Stimulated activated CD8-positive, alpha-beta memory T cell treated with anti-CD3 and anti-CD28 coated beads, Interleukin-2, amount 100 ng/mL, for 48 hours (primary cell): ENCODE measurements at regions not wholly inside any gene's neighbourhood (a gene's known extent, or its start where the extent isn't known, plus 50 kb on each side); places are given as distances from the start of the nearest gene placed in this dataset.
"Not testable (repeated sequence)": the region's sequence is repeated elsewhere in the genome, so short reads cannot be mapped to it uniquely, and the experiment has no call there.

ENCODE experiments used
- DNase-seq, 2 donors: peaks; one replicate each; pipeline ENCODE4 v3.0.0-alpha.2; 2020; ENCODE audit warnings: low read depth in 2 of 2

DNA sequence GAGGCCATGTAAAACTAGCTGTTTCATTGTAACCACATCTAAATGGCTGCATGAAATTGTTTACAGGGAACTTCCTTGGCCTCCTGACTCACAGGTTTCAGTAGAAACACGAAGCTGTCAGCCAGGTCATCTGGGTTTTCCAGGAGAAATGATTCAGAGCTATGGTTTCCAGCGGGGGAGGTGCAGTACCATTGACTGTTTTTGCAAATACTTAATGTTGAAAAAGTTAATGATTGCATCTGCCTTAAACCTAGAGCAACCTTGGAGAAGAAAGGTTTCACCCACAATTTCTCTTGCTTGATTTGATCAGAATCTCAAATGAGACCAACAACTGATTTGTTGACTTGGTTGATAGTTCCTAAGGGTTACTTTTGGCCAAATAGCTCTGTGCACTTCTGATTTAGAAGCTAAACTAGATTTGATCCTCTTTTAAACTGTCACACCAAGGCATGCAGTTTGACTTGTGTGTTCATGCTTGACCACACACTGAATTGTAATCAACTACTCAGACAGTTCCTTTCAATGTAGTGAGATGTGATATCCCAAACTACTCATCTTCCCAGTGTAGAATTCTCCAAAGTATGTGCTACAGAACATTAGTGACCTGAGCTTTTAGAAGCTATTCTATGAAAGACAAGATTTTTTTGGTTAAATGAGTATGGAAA lies 193.5 kb upstream of the CHST9 start:
- DNase-seq, result no peak

DNA sequence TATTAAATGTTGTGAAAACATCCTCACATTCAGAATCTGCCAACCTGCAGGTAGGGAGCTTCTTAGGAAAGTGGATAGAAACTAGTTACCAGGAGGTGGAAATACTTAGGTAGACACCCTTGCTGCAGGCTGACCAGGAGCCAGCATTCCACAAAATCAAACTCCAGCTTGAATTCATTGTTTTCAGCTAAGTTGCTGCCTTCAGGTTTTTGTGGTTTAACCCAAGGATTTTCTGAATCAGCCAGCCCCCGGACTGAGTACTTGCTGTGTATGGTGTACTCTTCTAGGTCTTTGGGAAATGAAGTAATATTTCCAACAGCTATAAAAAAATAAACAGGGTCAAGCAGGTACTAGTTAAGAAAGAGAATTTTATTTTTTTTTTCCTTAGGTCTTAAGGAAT lies 192.1 kb upstream of the CHST9 start:
- no peak for DNase-seq

DNA sequence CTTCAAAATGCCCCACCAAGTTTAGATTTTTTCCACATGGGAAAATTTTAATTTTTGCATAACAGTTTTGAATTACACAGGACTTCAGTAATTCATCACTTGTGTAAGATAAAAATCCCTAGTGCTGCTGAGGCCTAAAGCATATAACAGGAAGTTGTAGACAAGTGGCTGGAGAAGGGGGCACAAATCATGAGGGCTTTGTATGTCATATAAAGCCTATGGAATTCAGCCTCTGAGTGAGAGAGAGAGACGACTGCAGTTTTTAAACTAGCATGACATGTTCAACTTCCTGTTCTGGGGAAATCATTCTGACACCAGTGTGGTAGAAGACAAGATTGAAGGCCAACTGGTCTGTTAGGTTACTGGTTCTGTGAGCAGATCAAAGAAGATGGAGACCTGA lies 187.3 kb upstream of the CHST9 start:
- no peak for DNase-seq

DNA sequence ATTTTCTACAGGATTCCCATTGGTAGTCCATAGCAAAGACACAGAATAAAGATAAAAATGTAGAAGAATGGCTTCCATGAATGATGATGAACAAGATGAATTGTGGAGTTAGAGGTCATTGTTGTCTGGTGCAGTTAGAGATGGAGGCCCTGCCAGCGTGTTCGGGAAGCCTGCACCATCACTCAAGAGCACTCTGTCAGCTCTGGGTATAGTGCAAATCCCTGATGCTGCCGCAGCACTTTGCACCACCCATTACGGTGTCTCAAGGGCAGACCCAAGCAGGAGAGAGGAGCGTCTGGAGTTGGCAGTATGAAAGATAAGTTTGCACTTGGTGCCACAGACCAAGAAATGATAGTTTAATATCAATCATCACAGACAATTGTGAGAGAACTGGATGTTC lies 181.6 kb upstream of the CHST9 start:
- DNase-seq, result no peak

DNA sequence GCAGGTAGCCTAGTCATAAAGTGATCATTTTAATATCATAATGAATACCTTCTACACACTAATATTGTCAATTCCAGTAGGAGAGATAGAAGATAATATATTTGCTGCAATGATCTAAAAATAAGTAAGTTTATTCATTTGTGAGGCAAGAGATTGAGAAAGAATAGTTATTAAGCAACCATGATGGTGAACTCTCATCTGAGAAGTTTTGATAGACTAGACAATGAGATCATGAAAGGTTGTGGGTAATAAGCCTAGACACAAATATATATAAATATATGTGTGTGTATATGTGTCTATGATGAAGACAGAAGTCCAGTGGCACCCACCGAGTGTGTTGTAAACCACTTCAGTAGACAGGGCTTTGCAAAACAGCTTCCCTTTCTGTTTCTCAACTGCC lies 181.0 kb upstream of the CHST9 start:
- no peak for DNase-seq

DNA sequence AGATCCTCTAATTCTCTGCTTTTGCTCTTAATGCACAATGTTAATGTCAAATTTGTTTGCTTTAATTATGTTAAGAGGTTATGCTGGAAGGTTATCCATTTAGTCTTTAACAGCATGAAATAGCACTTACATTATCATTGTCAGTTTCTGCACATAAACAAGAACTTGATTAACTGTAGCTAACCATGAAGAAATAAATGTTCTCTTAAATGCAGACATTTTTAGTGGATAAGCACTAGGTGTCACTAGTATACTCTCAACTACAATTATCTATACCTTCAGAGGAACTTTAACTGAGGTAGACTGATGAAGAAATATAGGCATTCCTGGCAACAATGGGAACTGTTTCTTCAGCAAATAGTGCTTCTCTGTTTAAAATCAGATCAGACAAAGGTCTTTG lies 178.8 kb upstream of the CHST9 start:
- no peak for DNase-seq

DNA sequence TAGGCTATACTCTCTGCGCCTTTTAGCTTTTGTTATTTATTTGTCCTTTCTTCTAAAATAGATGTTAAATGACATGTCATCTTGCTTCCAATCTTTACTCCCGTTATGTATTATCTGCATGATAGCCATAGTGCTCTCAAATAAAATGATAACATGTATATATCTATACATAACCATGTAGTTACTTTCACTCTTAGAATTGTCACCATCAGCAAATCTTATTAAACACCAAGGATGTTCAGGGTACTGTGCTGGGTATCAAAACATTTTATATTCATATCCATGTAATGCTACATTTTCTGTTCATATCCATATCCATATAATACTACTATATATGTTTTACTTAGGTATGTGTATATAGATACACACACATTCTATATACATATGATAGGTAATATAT lies 176.4 kb upstream of the CHST9 start:
- DNase-seq, result no peak

DNA sequence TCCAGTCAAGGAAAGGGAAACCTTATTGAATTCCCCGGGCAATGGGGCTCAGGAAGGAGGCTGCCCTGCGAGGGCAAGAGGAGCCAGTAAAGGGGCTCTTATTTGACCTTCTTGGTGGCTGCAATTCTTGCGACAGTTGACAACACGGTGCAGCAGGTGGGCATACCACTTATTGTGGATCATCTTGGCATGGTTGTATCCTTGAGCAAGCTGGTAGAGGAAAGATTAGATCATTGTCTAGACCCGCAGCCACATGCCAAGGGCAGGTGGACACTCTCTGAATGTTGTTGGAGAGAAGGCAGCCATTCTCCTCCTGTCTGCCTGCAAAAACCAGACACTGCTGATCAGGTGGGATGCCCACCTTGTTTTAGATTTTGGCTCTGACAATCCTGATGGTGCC lies 170.2 kb upstream of the CHST9 start:
- DNase-seq, result no peak

DNA sequence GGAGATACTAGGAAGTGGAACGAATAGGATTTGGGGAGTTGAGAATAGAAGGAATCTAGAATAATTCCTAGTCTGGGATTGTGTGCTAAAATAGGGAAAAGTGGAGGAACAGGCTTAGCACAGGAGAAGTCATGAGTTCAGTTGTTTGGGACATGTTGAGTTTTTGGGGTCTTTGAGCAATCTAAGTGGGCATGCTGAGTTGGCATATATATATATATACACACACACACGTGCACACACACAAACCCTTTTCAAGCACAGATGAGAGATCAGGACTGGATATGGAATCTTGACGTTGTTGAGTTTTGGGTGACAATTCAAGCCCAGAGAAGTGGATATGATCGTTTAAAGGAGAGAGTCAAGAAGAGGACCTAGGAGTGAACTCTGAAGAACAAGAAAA lies 168.2 kb upstream of the CHST9 start:
- DNase-seq, result no peak

DNA sequence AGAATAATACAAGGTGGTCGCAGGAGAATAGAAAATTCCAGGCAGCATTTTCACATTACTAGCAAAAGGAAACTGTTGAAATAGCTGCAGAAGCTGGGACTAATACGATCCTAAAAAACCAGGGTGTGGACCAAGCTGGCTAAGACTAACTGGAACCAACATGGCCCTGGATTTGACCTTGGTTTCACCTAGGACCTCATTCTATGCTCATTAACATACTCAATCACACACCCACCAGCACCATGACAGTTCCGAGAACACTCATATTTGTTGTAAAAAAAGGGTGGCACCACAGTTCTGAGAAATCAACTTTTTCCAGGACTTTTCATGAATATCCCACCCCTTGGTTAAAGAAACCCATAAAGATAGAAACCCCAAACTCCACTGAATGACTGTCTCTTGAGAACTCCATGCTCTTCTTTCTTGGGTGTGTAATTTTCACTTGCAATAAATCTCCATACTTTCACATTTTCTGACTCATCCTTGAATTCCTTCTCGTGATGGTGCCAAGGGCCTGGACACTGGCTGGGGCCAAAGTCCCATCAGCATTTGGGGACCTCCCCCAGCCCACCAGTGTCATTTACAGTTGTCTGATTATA lies 164.3 kb upstream of the CHST9 start:
- no peak for DNase-seq

DNA sequence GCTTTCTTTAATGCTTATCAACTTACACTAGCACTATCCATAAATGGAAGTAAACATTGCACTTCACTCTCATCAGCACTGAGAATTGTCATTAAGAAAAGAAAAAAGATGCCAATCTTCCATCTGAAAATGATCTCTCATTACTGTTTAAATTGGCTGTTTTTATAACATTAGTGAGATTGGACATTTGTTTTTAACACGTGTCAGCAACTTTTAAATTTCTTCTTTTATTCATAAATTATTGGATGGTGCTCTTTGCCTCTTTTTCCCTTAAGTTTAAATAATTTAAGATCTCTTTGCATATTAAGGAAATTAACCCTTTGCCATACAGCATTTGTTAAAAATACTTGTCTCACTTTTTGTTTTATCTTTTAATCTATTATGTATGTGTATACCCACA lies 146.5 kb upstream of the CHST9 start:
- DNase-seq, result no peak

DNA sequence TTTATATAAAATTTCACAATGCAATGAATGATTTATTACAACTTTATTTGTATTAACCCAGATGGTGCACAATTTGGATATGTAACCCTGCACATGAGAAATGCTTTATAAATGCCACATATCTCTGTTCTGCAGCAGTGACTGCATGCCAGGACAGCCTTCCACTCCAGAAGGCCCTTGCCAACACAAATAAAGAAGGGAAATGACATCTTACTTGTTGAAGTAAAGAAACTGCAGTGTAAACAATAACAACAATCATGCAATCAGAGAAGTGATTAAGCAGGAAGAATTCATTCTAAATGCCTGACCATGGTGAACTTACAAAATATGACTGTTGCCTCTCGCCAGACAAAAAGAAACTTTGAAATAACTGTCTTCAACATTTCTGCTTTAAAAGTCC lies 129.9 kb upstream of the CHST9 start:
- DNase-seq, result no peak

DNA sequence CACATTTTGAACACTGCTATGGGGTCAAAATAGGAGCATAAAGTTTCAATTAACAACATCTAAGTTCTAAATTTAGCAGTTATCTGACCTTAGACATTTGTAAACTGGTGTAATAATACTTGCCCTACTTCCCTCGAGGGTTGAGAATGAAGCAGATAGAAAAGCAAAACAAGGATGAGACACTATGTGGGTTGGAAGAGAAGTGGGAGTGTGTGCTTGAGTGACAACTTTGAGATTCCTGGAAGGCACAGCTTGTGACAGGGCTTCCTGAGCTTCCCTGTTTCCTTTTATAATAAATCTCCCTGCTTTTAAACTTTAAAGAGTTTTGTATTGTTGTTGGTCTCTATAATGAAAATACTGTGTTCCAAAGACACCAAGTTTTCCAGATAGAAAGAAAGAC lies 128.6 kb upstream of the CHST9 start:
- DNase-seq, result no peak

DNA sequence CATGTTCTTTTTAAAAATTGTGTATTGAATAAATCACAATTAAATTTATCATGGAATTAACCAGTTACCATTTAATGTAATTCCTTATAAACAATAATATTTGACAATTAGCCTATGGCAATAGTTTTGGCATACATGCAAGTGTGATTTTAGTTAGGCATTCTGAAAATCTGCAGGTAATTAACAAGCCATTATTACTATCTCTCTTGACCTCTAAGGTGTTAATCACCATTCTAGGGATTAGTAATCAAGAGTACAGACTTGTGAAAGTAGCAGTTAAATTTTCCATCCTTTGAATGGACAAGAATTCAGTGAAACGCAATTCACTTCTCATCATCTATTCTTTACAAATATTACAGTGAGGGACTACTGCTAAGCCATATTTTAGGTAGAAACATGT lies 127.7 kb upstream of the CHST9 start:
- no peak for DNase-seq

DNA sequence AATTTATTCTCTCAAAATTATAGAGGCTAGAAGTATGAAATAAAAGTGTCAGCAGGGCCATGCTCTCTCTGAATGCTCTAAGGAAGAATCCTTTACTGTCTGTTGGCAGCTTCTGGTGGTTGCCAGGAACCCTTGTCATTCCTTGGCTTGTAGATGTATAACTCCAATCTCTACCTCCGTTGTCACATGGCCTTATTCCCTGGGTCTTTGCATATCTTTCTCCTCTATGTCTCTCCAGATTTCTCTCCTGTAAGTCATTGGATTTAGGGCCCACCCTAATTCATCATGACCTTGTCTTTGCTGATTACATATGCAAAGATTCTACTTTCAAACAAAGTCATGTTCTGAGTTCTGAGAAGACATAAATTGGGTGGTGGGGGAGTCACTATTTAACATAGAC lies 127.0 kb upstream of the CHST9 start:
- no peak for DNase-seq

DNA sequence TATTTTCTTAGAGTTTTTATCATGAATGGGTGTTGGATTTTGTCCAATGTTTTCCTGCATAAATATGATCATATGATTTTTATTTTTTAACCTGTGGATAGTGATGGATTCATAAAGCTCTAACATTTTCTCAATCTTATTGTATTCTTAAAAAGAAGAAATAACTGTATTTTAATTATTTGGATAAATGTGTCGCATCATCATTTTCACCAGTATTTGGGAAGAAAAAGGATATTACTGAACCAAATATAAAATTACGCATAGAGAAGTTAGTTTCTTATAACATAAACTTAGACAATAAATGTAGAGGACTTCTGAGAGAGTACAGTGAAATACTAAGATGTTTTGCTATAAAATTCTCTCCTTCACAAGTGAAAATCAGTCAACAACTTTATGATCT lies 126.0 kb upstream of the CHST9 start:
- DNase-seq, result no peak

DNA sequence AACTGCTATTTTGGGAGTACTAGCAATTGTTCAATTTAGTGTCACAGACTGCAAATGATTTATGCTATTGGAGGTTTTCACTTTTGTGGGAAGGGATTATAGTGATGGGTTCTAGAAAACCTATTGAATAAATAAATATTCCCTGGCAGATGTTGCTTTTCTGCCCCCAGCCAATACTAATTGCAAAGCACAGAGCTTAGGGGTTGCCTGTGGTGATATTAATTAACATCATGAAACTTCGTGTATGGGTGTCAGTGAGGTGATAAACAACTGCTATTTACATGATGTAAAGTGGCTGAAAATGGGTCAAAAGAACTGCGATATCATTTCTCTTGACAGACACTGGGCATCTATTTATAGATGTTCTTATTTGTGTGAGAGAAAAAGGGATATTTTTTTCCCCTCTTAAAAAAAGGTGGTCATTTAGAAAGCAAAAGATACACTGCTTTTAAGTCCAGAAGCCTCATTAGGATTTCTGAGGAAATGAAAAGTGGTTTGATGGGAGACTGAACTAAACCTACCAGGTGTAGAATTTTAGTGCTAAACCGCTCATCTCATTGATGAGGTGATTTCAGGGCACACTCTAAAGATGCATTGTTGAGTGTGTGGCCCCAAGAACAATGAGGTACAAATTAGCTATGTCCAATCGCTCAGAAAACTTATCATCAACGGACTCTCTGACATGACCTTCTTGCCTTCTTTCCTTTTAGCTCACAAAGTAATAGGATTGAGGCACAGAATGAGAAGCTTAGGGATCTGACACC lies 116.7 kb upstream of the CHST9 start:
- no peak for DNase-seq

DNA sequence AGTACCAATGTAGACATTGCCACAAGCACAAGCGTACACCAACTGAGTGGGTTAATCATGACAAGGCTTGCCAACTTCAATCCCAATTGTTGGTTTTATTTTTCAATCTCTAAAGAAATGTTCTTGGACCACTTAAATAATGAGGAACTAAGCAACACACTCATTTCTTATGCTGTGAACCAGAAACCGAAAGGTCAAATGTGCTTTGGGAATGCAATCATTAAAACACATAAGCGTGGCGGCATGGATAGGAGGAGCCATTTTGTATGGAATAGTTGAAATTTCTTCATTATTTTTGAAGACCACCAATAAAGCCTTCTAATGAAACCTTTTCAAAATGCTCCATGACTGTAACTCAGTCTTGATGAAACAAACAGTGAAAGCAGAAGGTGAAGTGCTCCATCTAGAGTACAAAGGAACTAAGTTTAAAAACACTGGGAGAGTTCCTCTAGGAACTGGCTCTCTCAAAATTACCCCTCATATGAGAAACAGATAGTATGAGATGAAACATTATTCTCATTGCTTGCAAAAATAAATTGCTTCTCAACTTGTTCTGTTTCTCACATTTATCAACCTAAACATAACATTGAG lies 113.2 kb upstream of the CHST9 start:
- no peak for DNase-seq

DNA sequence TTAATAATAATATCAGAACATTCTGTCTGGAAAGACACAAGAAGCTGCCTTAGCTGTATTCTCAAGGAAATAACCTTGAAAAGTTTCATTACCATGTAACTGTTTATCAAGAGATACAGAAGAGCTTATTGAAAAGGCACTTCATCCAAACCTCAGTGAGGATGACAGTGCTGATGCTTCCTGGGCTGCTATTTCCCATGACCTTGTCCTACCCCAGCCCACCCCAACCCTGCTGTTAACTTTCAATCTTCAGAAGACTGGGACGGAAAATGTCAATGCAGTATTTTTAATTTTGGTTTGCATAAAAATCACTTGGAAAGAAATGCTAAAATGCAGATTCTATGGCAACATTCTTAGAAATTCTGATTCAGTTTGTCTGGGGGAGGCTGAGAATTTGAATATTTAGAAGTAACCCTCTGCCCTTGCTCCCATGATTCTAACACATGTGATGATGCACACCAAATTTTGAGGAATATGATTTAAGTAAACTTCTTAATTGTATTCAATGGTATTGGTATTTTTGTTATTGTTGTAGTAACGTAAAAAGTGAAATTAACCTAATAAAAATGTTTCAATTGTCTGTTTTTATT lies 101.0 kb upstream of the CHST9 start:
- not testable (repeated sequence) for DNase-seq

DNA sequence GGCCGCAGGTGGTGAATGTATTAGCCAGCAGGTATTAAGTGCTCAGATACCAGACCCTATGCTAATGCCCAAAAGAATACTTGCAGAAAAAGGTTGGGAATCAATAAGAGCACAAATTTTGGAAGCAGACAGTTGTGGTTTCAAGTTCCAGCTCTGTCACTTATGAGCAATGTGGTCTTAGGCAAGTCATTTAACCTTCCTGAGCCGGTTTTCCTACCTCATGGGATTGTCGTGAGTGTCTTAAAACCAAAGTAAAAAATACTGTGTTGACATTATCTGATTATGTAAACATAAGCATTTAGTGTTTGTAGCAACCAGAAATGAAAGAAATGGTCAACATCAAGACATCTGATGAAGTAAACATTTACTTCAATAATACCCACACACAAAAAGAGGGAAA lies 93.0 kb upstream of the CHST9 start:
- no peak for DNase-seq

DNA sequence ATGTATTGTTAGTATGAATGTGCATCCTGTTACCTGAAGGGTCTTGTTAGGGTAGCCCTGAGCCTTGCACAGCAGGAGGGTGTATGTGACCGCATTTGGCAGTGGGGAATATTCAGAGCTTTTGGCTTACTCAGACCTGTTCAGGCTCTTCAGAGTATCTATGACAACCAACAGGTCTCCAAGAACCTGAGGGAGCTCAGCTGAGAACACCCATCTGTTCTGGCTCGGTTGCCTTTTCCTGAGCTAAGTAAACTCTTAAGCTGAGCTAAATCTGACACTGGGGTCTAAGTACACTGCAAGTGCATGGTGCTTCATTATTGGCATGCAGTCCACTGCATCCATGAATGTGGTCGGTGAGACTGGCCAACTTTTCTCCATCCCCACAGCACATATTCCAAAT lies 92.4 kb upstream of the CHST9 start:
- DNase-seq, result no peak

DNA sequence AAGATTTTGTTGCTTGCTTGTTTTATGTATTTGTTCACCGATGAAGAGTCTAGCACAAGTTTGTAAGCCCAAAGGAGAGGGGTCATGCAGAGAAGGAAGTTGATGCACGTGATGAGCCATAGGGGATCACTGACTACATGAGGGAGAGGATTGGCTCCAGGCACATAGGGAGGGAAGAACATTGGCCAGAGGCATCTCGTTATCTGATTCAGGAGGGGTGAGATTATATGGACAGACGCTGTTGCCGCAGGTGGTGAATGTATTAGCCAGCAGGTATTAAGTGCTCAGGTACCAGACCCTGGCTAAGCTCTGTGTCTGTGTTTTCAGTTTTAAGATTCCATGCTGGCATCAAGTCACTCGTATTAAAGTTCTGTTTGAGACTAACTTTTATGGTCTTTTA lies 91.8 kb upstream of the CHST9 start:
- no peak for DNase-seq

DNA sequence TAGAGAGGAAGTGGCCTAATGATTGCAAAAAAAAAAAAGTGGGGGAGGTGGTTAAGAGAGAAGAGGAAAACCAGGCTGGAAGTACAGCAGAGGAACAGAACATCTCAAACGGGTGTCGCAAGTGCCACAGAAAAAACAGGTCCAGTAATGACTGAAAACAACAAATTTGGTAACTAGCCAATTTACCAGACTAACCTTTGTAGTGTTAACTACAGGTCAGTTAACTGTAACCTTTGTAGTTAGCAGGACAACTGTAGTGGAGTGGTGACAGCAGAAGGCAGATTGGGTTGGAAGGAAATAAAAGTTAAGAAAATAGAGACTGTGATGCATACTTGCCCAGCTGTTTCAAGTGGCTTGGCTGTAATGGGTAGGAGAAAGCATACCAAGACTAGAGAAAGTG lies 91.4 kb upstream of the CHST9 start:
- DNase-seq, result no peak
